GM23338 (cell line): ENCODE measurements at regions not wholly inside any gene's neighbourhood (a gene's known extent, or its start where the extent isn't known, plus 50 kb on each side); places are given as distances from the start of the nearest gene placed in this dataset.

Experiments
- ATAC-seq: fragments of 200-7000 bp; cut with Tn5 transposase; 3 replicates; pipeline ENCODE4 v1.9.1; 2020
- DNase-seq: peaks from one replicate; pipeline ENCODE4 v3.0.0-alpha.2; 2015; ENCODE audit warnings: low spot score
- H2AFZ ChIP-seq: fragments of 200-600 bp; sonication (generic); 2 replicates; pipeline ENCODE4 v1.8.0; 2016; ENCODE audit warnings: antibody characterized with exemption, mild to moderate bottlenecking, moderate library complexity
- H3F3A ChIP-seq: fragments of 200-600 bp; sonication (generic); replicated peaks from 2 replicates; pipeline ENCODE4 v1.8.0; 2017; ENCODE audit warnings: antibody characterized with exemption, mixed run types, low read depth
- H3K27ac ChIP-seq: fragments of 200-600 bp; sonication (generic); 2 replicates; pipeline ENCODE4 v1.6.1; 2016; ENCODE audit warnings: low read depth
- H3K27me3 ChIP-seq: fragments of 200-600 bp; sonication (generic); 2 replicates; pipeline ENCODE4 v1.8.0; 2016; ENCODE audit warnings: mild to moderate bottlenecking, mixed run types, moderate library complexity; ENCODE audit not compliant: insufficient read depth
- H3K36me3 ChIP-seq: fragments of 200-600 bp; sonication (generic); 2 replicates; pipeline ENCODE4 v1.8.0; 2016; ENCODE audit warnings: mild to moderate bottlenecking; ENCODE audit not compliant: insufficient read depth
- H3K4me1 ChIP-seq: fragments of 200-600 bp; sonication (generic); 2 replicates; pipeline ENCODE4 v1.8.0; 2016; ENCODE audit warnings: mild to moderate bottlenecking, moderate library complexity; ENCODE audit not compliant: insufficient read depth
- H3K4me2 ChIP-seq: fragments of 200-600 bp; sonication (generic); 2 replicates; pipeline ENCODE4 v1.7.1; 2017; ENCODE audit warnings: mixed run types
- H3K4me3 ChIP-seq: fragments of 200-600 bp; sonication (generic); 2 replicates; pipeline ENCODE4 v1.6.1; 2016; ENCODE audit warnings: mixed run types
- H3K79me2 ChIP-seq: fragments of 200-600 bp; sonication (generic); replicated peaks from 2 replicates; pipeline ENCODE4 v1.8.0; 2017; ENCODE audit warnings: mild to moderate bottlenecking; ENCODE audit not compliant: insufficient read depth
- H3K9me2 ChIP-seq: fragments of 200-600 bp; sonication (generic); 2 replicates; pipeline ENCODE4 v1.8.0; 2017; ENCODE audit not compliant: insufficient read depth
- H4K20me1 ChIP-seq: fragments of 200-600 bp; sonication (generic); replicated peaks from 2 replicates; pipeline ENCODE4 v1.8.0; 2017; ENCODE audit warnings: mild to moderate bottlenecking; ENCODE audit not compliant: insufficient read depth
- H3K27ac Mint-ChIP-seq: 2 replicates; pipeline ENCODE4 v1.8.0; 2020; ENCODE audit warnings: inconsistent platforms, mild to moderate bottlenecking, moderate library complexity, mixed read lengths
- H3K27me3 Mint-ChIP-seq: 3 replicates; pipeline ENCODE4 v1.8.0; 2022; ENCODE audit warnings: low read depth, mild to moderate bottlenecking, moderate library complexity, mixed read lengths, inconsistent platforms; ENCODE audit not compliant: insufficient read depth, poor library complexity
- H3K36me3 Mint-ChIP-seq: 3 replicates; pipeline ENCODE4 v1.8.0; 2021; ENCODE audit warnings: low read depth, mild to moderate bottlenecking, inconsistent platforms, moderate library complexity, mixed read lengths
- H3K4me1 Mint-ChIP-seq: 3 replicates; pipeline ENCODE4 v1.8.0; 2020; ENCODE audit warnings: mild to moderate bottlenecking, inconsistent platforms, mixed read lengths
- H3K4me3 Mint-ChIP-seq: 3 replicates; pipeline ENCODE4 v1.8.0; 2021; ENCODE audit warnings: moderate library complexity, mild to moderate bottlenecking, inconsistent platforms, mixed read lengths
- H3K9me3 Mint-ChIP-seq: 3 replicates; pipeline ENCODE4 v1.8.0; 2020; ENCODE audit warnings: moderate library complexity, mild to moderate bottlenecking, inconsistent platforms, mixed read lengths
- CREB1 ChIP-seq: fragments of 250-450 bp; sonication (Bioruptor Pico); IDR thresholded peaks from 2 replicates; pipeline ENCODE4 v1.5.0; 2020; ENCODE audit warnings: low read depth, mild to moderate bottlenecking, moderate library complexity
- CTCF ChIP-seq, 2 experiments: fragments of 200-600 bp in 1 of 2; sonication (generic) in 1 of 2; conservative IDR thresholded peaks; 2 replicates each; pipeline versions ENCODE4 v1.5.1 to v1.6.1; 2016 to 2017; ENCODE audit warnings: antibody characterized with exemption in 2 of 2, low read depth in 2 of 2, mild to moderate bottlenecking in 2 of 2, moderate library complexity in 1 of 2
- ETS1 ChIP-seq: IDR thresholded peaks from 2 replicates; pipeline ENCODE4 v1.6.1; 2016; ENCODE audit warnings: antibody characterized with exemption
- EZH2 ChIP-seq: fragments of 200-600 bp; sonication (generic); IDR thresholded peaks from one replicate; pipeline ENCODE4 v1.8.0; 2017; ENCODE audit warnings: antibody characterized with exemption, mild to moderate bottlenecking, low read depth; ENCODE audit not compliant: unreplicated experiment
- EZH2phosphoT487 ChIP-seq: fragments of 200-600 bp; sonication (generic); IDR thresholded peaks from one replicate; pipeline ENCODE4 v1.8.1; 2018; ENCODE audit warnings: antibody characterized with exemption; ENCODE audit not compliant: unreplicated experiment
- JUNB ChIP-seq: IDR thresholded peaks from one replicate; pipeline ENCODE4 v1.6.1; 2016; ENCODE audit warnings: antibody characterized with exemption; ENCODE audit not compliant: unreplicated experiment
- NANOG ChIP-seq: IDR thresholded peaks from 2 replicates; pipeline ENCODE4 v1.6.1; 2016; ENCODE audit warnings: antibody characterized with exemption, borderline replicate concordance
- POLR2AphosphoS5 ChIP-seq: IDR thresholded peaks from 2 replicates; pipeline ENCODE4 v1.6.1; 2016; ENCODE audit warnings: antibody characterized with exemption, low read depth
- REST ChIP-seq: IDR thresholded peaks from one replicate; pipeline ENCODE4 v1.6.1; 2018; ENCODE audit warnings: antibody characterized with exemption; ENCODE audit not compliant: unreplicated experiment
- STAT1 ChIP-seq: IDR thresholded peaks from one replicate; pipeline ENCODE4 v1.6.1; 2016; ENCODE audit warnings: antibody characterized with exemption; ENCODE audit not compliant: unreplicated experiment
- ZNF114 ChIP-seq: fragments of 250-450 bp; sonication (Bioruptor Pico); IDR thresholded peaks from 2 replicates; pipeline ENCODE4 v1.5.0; 2020; ENCODE audit warnings: mild to moderate bottlenecking, moderate library complexity
- ZNF331 ChIP-seq: fragments of 250-450 bp; sonication (Bioruptor Pico); IDR thresholded peaks from 2 replicates; pipeline ENCODE4 v1.5.0; 2020; ENCODE audit warnings: low read depth, mild to moderate bottlenecking, moderate library complexity
- ZNF462 ChIP-seq: fragments of 250-450 bp; sonication (Bioruptor Pico); IDR thresholded peaks from 2 replicates; pipeline ENCODE4 v1.5.0; 2020; ENCODE audit warnings: mild to moderate bottlenecking, moderate library complexity

GRCh38 chr9:79900754-79901153, 329.0 kb downstream of the TLE4 start:
- Mint-ChIP-seq H3K4me1 (no peaks in the 10 kb centered on the region), H3K27ac (no peak overlapping the region), H3K9me3 (no peaks in the 10 kb centered on the region), H3K4me3 (no peak overlapping the region), H3K27me3 (no peaks in the 10 kb centered on the region), H3K36me3 (no peaks in the 10 kb centered on the region)
- TF ChIP-seq ZNF462 (CRISPR knock-in tag) (no peak), NANOG (no peak), POLR2AphosphoS5 (no peak), CREB1 (CRISPR knock-in tag) (no peak), EZH2 (no peak), STAT1 (no peak), ZNF114 (no peak), ETS1 (no peak), ZNF331 (no peak), EZH2phosphoT487 (no peak), CTCF (conservative IDR thresholded peaks at IDR 0.05; ENCODE audit: low read depth in 2 of 2) (no peak), REST (no peak), JUNB (no peak)
- Histone ChIP-seq H3K4me2 (no peak overlapping the region), H3K4me1 (no peaks in the 10 kb centered on the region), H3K79me2 (no peaks in the 10 kb centered on the region), H3K4me3 (no peak overlapping the region), H2AFZ (no peak overlapping the region), H3F3A (no peaks in the 10 kb centered on the region), H3K27ac (no peak overlapping the region), H4K20me1 (no peaks in the 10 kb centered on the region), H3K9me2 (0 out of 2 replicates have a peak, but pooled peaks cover 4% of the 10 kb centered on the region), H3K27me3 (no peaks in the 10 kb centered on the region), H3K36me3 (no peaks in the 10 kb centered on the region)
- no peak for ATAC-seq
- no peak for DNase-seq
